ENCODE measurements at regions not wholly inside any gene's neighbourhood (a gene's known extent, or its start where the extent isn't known, plus 50 kb on each side); places are given as distances from the start of the nearest gene placed in this dataset.

DNA sequence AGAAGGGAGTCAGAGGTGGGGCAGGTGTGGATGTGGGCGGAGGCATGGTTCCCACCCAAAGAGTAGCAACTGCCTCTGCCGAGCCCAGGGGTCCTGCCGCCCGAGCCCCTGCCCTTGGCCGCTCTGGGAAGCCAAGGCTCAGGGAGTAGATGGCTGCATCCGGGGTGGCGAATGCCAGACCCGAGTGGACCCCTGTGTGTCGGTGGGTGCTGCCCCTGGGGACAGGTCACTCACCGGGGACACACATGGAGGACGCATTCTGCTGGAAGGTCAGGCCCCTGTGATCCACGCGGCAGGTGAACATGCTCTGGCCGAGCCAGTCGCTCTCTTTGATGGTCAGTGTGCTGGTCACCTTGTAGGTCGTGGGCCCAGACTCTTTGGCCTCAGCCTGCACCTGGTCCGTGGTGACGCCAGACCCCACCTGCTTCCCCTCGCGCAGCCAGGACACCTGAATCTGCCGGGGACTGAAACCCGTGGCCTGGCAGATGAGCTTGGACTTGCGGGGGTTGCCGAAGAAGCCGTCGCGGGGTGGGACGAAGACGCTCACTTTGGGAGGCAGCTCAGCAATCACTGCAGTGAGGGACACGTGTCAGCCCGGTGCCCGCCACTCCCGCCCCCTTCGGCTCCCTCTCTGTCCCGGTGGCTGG lies 329.0 kb downstream of the TMEM121 start:
- no peak for TF ChIP-seq POLR2A (IDR thresholded peaks at IDR 0.05)
- TF ChIP-seq, protein P1, sequence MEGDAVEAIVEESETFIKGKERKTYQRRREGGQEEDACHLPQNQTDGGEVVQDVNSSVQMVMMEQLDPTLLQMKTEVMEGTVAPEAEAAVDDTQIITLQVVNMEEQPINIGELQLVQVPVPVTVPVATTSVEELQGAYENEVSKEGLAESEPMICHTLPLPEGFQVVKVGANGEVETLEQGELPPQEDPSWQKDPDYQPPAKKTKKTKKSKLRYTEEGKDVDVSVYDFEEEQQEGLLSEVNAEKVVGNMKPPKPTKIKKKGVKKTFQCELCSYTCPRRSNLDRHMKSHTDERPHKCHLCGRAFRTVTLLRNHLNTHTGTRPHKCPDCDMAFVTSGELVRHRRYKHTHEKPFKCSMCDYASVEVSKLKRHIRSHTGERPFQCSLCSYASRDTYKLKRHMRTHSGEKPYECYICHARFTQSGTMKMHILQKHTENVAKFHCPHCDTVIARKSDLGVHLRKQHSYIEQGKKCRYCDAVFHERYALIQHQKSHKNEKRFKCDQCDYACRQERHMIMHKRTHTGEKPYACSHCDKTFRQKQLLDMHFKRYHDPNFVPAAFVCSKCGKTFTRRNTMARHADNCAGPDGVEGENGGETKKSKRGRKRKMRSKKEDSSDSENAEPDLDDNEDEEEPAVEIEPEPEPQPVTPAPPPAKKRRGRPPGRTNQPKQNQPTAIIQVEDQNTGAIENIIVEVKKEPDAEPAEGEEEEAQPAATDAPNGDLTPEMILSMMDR (IDR thresholded peaks at IDR 0.05) = no peak
